Nephron progenitor cell (in vitro differentiated cells): ENCODE measurements at regions not wholly inside any gene's neighbourhood (a gene's known extent, or its start where the extent isn't known, plus 50 kb on each side); places are given as distances from the start of the nearest gene placed in this dataset.

Source experiments
- DNase-seq: peaks from one replicate; pipeline ENCODE4 v3.0.0; 2021
- H3K27ac Mint-ChIP-seq: 2 replicates; pipeline ENCODE4 v1.8.0; 2021; ENCODE audit warnings: mild to moderate bottlenecking, moderate library complexity, mixed read lengths
- H3K27me3 Mint-ChIP-seq: 2 replicates; pipeline ENCODE4 v1.8.0; 2021; ENCODE audit warnings: mild to moderate bottlenecking, low read depth, mixed read lengths; ENCODE audit not compliant: poor library complexity
- H3K36me3 Mint-ChIP-seq: 2 replicates; pipeline ENCODE4 v1.8.0; 2021; ENCODE audit warnings: low read depth, mixed read lengths
- H3K4me1 Mint-ChIP-seq: 2 replicates; pipeline ENCODE4 v1.8.0; 2021; ENCODE audit warnings: mixed read lengths
- H3K4me3 Mint-ChIP-seq: 2 replicates; pipeline ENCODE4 v1.8.0; 2021; ENCODE audit warnings: mild to moderate bottlenecking, moderate library complexity, mixed read lengths
- H3K9me3 Mint-ChIP-seq: 2 replicates; pipeline ENCODE4 v1.8.0; 2021; ENCODE audit warnings: mild to moderate bottlenecking, moderate library complexity, mixed read lengths
- TF ChIP-seq, protein P1 (sequence below): fragments of 200-600 bp; sonication (generic); IDR thresholded peaks from 2 replicates; pipeline ENCODE4 v1.5.0; 2021; ENCODE audit warnings: antibody characterized with exemption

- TF ChIP-seq, protein P1, sequence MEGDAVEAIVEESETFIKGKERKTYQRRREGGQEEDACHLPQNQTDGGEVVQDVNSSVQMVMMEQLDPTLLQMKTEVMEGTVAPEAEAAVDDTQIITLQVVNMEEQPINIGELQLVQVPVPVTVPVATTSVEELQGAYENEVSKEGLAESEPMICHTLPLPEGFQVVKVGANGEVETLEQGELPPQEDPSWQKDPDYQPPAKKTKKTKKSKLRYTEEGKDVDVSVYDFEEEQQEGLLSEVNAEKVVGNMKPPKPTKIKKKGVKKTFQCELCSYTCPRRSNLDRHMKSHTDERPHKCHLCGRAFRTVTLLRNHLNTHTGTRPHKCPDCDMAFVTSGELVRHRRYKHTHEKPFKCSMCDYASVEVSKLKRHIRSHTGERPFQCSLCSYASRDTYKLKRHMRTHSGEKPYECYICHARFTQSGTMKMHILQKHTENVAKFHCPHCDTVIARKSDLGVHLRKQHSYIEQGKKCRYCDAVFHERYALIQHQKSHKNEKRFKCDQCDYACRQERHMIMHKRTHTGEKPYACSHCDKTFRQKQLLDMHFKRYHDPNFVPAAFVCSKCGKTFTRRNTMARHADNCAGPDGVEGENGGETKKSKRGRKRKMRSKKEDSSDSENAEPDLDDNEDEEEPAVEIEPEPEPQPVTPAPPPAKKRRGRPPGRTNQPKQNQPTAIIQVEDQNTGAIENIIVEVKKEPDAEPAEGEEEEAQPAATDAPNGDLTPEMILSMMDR: no peak
- H3K27me3 Mint-ChIP-seq: peaks cover 28% of the 10 kb centered on the region
- H3K9me3 Mint-ChIP-seq: no peaks in the 10 kb centered on the region
- H3K4me1 Mint-ChIP-seq: no peaks in the 10 kb centered on the region
- no peak overlapping the region for H3K4me3 Mint-ChIP-seq
- no peak for DNase-seq
- no peak overlapping the region for H3K27ac Mint-ChIP-seq
- no peaks in the 10 kb centered on the region for H3K36me3 Mint-ChIP-seq
Observed at GRCh38 chr1:18041685-18042355, 65.8 kb upstream of the IGSF21 start.

GRCh38 chr1:18043871-18044270 is 63.7 kb upstream of the IGSF21 start:
- no peak overlapping the region for H3K4me3 Mint-ChIP-seq
- H3K9me3 Mint-ChIP-seq: no peaks in the 10 kb centered on the region
- DNase-seq: no peak
- H3K27ac Mint-ChIP-seq: no peak overlapping the region
- H3K36me3 Mint-ChIP-seq: no peaks in the 10 kb centered on the region
- peaks cover 20% of the 10 kb centered on the region for H3K27me3 Mint-ChIP-seq
- TF ChIP-seq, protein P1: no peak
- H3K4me1 Mint-ChIP-seq: no peaks in the 10 kb centered on the region

GRCh38 chr1:18045203-18045602 is 62.4 kb upstream of the IGSF21 start:
- TF ChIP-seq, protein P1: no peak
- no peak overlapping the region for H3K4me3 Mint-ChIP-seq
- no peaks in the 10 kb centered on the region for H3K36me3 Mint-ChIP-seq
- H3K27ac Mint-ChIP-seq: no peak overlapping the region
- peaks cover 20% of the 10 kb centered on the region for H3K27me3 Mint-ChIP-seq
- DNase-seq: no peak
- H3K9me3 Mint-ChIP-seq: peaks cover 5% of the 10 kb centered on the region
- H3K4me1 Mint-ChIP-seq: no peaks in the 10 kb centered on the region

GRCh38 chr1:18045621-18046020 is 62.0 kb upstream of the IGSF21 start:
- H3K27me3 Mint-ChIP-seq: peaks cover 17% of the 10 kb centered on the region
- TF ChIP-seq, protein P1: no peak
- H3K4me1 Mint-ChIP-seq: no peaks in the 10 kb centered on the region
- no peak for DNase-seq
- no peak overlapping the region for H3K27ac Mint-ChIP-seq
- no peaks in the 10 kb centered on the region for H3K36me3 Mint-ChIP-seq
- peaks cover 5% of the 10 kb centered on the region for H3K9me3 Mint-ChIP-seq
- H3K4me3 Mint-ChIP-seq: no peak overlapping the region

DNA sequence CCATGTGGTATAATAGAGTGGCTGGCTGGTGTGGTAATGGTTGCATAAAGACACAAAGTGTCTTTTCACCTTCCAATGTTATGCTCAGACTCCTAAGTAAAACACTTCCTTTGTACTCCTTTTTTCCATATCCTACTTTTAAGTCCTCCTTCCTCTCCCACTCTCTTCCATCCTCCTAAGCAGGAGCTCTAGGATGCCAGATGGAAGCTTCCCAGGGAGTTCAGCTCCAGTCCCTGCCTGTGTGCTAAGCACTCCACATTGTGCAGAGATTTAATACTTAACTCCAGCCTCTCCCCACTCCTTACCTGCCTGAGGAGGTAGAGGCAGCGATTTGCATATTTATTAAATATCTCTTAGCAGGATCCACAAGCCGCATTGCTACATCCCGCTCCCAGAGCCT is 60.5 kb upstream of the IGSF21 start:
- TF ChIP-seq, protein P1: no peak

DNA sequence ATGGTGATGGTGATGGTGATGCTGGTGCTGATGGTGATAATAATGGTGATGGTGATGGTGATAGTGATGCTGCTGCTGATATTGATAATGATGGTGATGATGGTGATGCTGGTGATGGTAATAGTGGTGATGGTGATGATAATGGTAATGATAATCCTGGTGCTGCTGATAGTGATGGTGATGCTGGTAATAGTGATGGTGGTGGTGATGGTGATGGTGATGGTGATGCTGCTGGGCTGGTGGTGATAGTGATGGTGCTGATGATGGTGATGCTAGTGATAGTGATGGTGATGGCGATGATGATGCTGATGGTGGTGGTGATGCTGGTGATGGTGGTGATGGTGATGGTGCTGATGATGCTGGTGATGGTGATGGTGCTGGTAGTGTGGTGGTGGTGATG is 58.4 kb upstream of the IGSF21 start:
- Mint-ChIP-seq H3K4me3 (no peak overlapping the region), H3K27ac (no peak overlapping the region), H3K9me3 (peaks cover 5% of the 10 kb centered on the region), H3K27me3 (peaks cover 41% of the 10 kb centered on the region), H3K36me3 (no peaks in the 10 kb centered on the region), H3K4me1 (no peaks in the 10 kb centered on the region)
- no peak for DNase-seq
- TF ChIP-seq, protein P1: no peak

More for the DNA sequence above, 60.5 kb upstream of the IGSF21 start:
- DNase-seq: no peak
- Mint-ChIP-seq H3K4me3 (no peak overlapping the region), H3K4me1 (no peaks in the 10 kb centered on the region), H3K27me3 (peaks cover 24% of the 10 kb centered on the region), H3K36me3 (no peaks in the 10 kb centered on the region), H3K27ac (no peak overlapping the region), H3K9me3 (peaks cover 5% of the 10 kb centered on the region)
